ENCODE measurements at regions not wholly inside any gene's neighbourhood (a gene's known extent, or its start where the extent isn't known, plus 50 kb on each side); places are given as distances from the start of the nearest gene placed in this dataset.

DNA sequence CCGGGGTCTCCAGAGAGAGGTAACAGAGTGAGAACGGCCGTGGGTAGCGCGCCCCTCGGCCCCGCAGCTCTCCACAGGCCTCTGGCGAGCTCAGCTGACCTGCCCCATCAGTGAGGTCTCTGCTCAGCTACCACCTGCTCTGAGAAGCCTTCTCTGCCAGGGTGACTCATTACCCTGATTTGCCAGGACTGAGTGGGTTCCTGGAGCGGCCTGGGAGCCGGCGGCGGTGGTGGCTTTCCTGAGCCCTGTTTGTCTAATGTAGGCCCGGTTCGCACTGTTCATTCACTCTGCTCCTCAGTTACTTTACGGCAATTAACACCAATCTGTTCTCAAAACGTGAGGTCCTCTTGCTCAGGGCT, 351.0 kb upstream of the B3GAT1 start:
- peaks cover 8% of the 10 kb centered on the region for H3K27me3 Mint-ChIP-seq (ENCODE audit: low read depth)
- peaks cover 3% of the 10 kb centered on the region for H3K36me3 Mint-ChIP-seq (ENCODE audit: low read depth)
- H3K9me3 Mint-ChIP-seq (ENCODE audit: low read depth), result peaks cover 5% of the 10 kb centered on the region
- no peak overlapping the region for H3K4me3 Mint-ChIP-seq (ENCODE audit: unreplicated experiment)
- TF ChIP-seq, protein P1, sequence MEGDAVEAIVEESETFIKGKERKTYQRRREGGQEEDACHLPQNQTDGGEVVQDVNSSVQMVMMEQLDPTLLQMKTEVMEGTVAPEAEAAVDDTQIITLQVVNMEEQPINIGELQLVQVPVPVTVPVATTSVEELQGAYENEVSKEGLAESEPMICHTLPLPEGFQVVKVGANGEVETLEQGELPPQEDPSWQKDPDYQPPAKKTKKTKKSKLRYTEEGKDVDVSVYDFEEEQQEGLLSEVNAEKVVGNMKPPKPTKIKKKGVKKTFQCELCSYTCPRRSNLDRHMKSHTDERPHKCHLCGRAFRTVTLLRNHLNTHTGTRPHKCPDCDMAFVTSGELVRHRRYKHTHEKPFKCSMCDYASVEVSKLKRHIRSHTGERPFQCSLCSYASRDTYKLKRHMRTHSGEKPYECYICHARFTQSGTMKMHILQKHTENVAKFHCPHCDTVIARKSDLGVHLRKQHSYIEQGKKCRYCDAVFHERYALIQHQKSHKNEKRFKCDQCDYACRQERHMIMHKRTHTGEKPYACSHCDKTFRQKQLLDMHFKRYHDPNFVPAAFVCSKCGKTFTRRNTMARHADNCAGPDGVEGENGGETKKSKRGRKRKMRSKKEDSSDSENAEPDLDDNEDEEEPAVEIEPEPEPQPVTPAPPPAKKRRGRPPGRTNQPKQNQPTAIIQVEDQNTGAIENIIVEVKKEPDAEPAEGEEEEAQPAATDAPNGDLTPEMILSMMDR (IDR thresholded peaks at IDR 0.05), result no peak
- DNase-seq (ENCODE audit: low spot score), result no peak
- H3K27ac Mint-ChIP-seq (ENCODE audit: unreplicated experiment), result no peak overlapping the region
- H3K4me1 Mint-ChIP-seq (ENCODE audit: low read depth), result no peaks in the 10 kb centered on the region

DNA sequence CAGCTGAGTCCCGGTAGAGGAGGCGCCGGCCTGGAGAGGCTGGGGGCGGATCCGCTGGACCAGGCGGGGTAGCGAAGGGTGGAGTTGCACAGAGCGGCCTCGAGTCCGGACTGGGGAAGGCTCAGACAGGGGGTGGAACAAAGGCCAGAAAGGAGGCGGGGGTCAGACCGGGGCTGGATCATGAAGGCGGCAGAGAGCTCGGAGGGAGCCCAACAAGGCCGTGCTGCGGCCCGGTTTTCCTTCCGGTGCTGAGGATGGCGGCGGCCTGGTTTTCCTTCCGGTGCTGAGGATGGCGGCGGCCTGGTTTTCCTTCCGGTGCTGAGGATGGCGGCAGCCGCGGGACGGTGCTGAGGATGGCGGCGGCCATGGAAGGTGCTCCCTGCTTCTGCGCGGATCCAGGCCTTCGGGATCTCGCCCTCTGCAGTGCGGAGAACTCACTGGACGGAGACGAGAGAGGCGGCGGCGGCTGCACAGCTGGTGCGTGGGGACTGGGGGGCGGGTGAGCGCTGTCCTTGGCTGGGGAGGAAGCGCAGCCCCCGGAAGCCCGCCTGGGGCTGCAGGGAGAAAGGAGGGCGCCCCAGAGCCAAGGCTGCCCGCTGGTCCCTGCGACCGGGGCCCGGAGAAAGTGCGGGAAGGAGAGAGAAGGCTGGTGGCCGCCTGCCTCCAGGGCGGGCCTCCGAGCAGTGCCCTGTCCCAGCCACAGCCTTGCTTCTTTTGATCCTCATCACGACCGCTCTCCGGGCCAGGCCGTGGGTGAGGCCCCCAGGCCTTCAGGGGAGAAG, 350.4 kb upstream of the B3GAT1 start:
- H3K27me3 Mint-ChIP-seq (ENCODE audit: low read depth), result peaks cover 8% of the 10 kb centered on the region
- DNase-seq (ENCODE audit: low spot score), result no peak
- H3K9me3 Mint-ChIP-seq (ENCODE audit: low read depth), result peaks cover 5% of the 10 kb centered on the region
- H3K4me3 Mint-ChIP-seq (ENCODE audit: unreplicated experiment), result no peak overlapping the region
- no peaks in the 10 kb centered on the region for H3K4me1 Mint-ChIP-seq (ENCODE audit: low read depth)
- TF ChIP-seq, protein P1 (IDR thresholded peaks at IDR 0.05), result no peak
- H3K27ac Mint-ChIP-seq (ENCODE audit: unreplicated experiment), result no peak overlapping the region
- H3K36me3 Mint-ChIP-seq (ENCODE audit: low read depth), result peaks cover 3% of the 10 kb centered on the region

DNA sequence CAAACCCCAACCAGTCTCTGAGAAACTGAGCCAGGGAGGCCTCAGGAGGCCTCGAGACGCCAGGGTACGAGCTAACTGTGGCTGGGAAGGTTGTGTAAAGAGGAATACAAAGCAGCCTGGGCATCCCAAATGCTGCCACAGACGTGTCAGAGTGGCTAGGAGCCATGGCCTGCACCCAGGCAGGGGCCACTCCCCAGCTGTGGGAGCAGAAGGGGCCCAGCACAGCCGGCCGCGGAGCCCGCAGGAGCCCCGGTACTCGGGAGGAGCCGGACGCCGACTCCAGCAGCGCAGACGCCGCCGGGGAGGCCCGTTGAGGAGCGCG, 349.8 kb upstream of the B3GAT1 start:
- peaks cover 6% of the 10 kb centered on the region for H3K27me3 Mint-ChIP-seq (ENCODE audit: low read depth)
- H3K27ac Mint-ChIP-seq (ENCODE audit: unreplicated experiment), result no peak overlapping the region
- TF ChIP-seq, protein P1 (IDR thresholded peaks at IDR 0.05), result no peak
- H3K9me3 Mint-ChIP-seq (ENCODE audit: low read depth), result peaks cover 3% of the 10 kb centered on the region
- no peak overlapping the region for H3K4me3 Mint-ChIP-seq (ENCODE audit: unreplicated experiment)
- no peaks in the 10 kb centered on the region for H3K4me1 Mint-ChIP-seq (ENCODE audit: low read depth)
- H3K36me3 Mint-ChIP-seq (ENCODE audit: low read depth), result peaks cover 1% of the 10 kb centered on the region
- DNase-seq (ENCODE audit: low spot score), result no peak

DNA sequence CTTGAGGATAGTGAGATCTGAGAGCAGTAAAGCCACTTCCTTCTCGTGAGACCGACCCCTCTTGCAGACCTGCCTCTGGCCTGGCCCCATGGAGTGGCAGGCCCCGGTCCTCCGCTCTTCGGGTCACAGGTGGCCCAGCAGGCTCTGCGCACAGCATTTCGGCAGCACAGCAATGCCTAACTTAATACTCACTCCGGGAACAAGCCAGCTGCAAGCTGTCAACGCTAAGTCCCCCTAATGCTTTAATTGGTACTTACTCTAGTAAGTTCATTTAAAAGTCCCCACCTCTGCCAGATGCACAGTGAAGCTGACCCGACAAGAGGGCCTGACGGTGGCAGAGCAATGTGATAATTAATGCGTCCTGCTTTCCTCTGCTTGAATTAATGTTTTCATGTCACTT, 349.3 kb upstream of the B3GAT1 start:
- Mint-ChIP-seq H3K27ac (ENCODE audit: unreplicated experiment) (no peak overlapping the region), H3K9me3 (ENCODE audit: low read depth) (no peaks in the 10 kb centered on the region), H3K4me3 (ENCODE audit: unreplicated experiment) (no peak overlapping the region), H3K27me3 (ENCODE audit: low read depth) (peaks cover 6% of the 10 kb centered on the region), H3K36me3 (ENCODE audit: low read depth) (peaks cover 1% of the 10 kb centered on the region), H3K4me1 (ENCODE audit: low read depth) (no peaks in the 10 kb centered on the region)
- TF ChIP-seq, protein P1 (IDR thresholded peaks at IDR 0.05), result no peak
- DNase-seq (ENCODE audit: low spot score), result no peak

DNA sequence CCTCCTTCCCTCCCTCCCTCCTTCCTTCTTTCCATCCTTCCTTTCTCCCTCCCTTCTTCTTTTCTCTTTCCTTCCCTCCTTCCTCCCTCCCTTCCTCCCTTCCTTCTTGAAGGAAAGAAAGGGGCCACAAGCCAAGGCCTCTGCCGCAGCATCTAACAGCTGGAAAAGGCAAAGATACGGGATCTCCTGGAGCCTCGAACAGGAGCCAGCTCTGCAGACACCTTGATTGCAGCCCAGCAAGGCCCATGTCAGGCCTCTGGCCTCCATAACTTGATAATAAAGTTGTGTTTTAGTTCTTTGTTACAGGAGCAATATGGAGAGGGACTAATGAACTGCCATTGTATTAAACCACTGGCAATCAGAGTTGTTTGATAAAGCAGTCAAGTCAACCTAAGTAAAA, 348.9 kb upstream of the B3GAT1 start:
- H3K27me3 Mint-ChIP-seq (ENCODE audit: low read depth), result peaks cover 8% of the 10 kb centered on the region
- H3K27ac Mint-ChIP-seq (ENCODE audit: unreplicated experiment), result no peak overlapping the region
- DNase-seq (ENCODE audit: low spot score), result no peak
- no peaks in the 10 kb centered on the region for H3K9me3 Mint-ChIP-seq (ENCODE audit: low read depth)
- H3K4me3 Mint-ChIP-seq (ENCODE audit: unreplicated experiment), result no peak overlapping the region
- H3K36me3 Mint-ChIP-seq (ENCODE audit: low read depth), result peaks cover under 1% of the 10 kb centered on the region
- H3K4me1 Mint-ChIP-seq (ENCODE audit: low read depth), result no peaks in the 10 kb centered on the region
- TF ChIP-seq, protein P1 (IDR thresholded peaks at IDR 0.05), result no peak

Measured in chondrocyte (in vitro differentiated cells).